HG03097 (cell line): ENCODE measurements at regions not wholly inside any gene's neighbourhood (a gene's known extent, or its start where the extent isn't known, plus 50 kb on each side); places are given as distances from the start of the nearest gene placed in this dataset.
"Not testable (repeated sequence)": the region's sequence is repeated elsewhere in the genome, so short reads cannot be mapped to it uniquely, and the experiment has no call there.

Experiments
- ATAC-seq: cut with Tn5 transposase; IDR thresholded peaks from one replicate; pipeline ENCODE4 v1.9.1; 2021; ENCODE audit not compliant: unreplicated experiment, low FRiP score

DNA sequence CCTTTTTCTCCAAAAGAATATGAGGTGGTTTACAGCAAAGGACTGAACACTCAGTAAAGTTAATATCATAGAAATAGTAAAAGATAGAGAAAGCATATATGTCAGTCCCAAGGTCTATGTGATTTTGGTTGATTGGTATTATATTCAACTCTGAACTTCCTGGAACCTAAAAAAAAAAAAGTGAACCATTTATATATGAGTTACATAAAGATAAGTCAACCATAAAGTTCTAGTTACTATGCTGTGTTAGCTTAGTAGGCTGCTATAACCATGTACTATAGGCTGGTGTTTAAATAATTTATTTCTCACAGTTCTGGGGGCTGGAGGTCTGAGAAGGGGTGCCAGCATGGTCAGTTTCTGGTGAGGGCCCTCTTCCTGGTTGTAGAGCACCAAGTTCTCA lies 475.6 kb downstream of the KLF12 start:
- no peak for ATAC-seq

DNA sequence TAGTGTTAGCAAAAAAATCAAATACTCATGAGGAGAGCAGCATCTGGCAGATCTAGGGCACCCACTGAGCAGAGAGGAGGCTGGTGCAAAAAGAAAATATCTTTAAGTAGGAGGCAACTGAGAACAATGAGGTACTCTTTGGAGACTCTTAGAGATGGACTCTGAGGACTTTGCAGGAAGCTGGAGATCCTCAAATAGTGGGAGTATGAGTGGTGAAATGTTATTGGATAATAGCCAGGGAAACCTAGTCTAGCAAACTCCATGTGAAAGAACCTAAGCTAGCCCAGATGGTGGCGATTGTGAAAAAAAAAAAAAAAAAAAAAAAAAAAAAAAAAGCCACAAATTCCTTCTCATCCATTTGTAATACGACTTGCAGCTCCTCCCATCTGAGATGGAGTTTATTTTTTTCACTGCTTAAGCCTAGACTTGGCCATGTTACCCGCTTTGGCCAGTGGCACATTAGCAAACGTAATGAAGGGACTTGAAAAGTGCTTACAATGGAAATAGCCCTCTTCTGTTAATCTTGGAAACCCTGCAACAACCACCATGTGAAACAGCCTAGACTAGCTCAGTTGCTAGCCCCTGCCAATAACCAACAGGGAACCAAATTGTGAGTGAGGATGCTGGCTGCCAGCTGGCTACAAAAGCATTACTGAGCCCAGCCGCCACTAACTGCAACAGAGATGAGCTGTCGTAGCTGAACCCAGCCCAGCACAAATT lies 476.2 kb downstream of the KLF12 start:
- no peak for ATAC-seq

DNA sequence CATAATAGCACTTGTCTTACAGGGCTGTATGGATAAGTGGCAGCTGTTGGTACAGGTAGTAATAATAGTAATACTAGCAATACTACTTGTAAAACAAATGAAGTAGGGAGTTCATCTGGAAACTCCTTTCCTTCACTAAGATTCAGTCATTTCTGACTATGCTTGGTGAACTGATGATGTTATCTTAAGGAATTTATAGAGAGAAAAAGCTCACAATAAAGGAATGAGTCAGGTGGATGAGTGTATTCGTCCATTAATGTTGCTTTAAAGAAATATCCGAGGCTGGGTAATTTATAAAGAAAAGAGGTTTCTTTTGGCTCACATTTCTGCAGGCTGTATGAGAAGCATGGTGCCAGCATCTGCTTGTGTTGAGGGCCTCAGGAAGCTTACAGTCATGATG lies 477.3 kb downstream of the KLF12 start:
- ATAC-seq = no peak

DNA sequence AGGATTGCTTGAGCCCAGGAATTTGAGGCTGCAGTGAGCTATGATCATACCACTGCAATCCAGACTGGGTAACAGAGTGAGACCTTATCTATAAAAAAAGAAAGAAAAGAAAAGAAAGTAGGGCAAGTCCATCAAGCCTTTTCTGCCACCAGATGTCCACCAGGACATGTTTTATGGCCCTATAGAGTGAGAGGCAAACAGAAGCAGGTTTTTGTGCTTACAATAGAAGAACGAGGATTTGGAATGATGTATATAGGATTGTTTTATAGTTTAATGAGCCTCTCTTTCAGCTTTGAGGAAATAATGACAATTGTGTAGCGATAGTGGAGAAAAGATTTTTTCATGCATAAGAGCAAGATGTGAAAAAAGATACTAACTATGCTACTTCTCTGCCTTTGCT lies 480.5 kb downstream of the KLF12 start:
- no peak for ATAC-seq

DNA sequence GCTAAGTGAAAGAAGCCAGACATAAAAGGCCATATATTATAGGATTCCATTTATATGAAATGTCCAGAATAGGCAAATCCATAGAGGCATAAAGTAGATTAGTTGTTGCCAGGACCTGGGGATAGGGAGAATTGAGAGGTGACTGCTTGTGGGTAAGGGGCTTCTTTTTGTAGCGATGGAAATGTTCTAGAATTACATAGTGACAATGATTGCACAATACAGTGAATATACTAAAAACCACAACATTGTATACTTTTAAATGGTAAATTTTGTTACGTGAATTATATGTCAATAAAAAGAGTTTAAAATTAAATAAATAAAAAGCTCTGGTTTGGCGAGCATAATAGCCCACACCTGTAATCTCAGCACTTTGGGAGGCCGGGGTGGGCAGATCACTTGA lies 486.8 kb downstream of the KLF12 start:
- no peak for ATAC-seq

DNA sequence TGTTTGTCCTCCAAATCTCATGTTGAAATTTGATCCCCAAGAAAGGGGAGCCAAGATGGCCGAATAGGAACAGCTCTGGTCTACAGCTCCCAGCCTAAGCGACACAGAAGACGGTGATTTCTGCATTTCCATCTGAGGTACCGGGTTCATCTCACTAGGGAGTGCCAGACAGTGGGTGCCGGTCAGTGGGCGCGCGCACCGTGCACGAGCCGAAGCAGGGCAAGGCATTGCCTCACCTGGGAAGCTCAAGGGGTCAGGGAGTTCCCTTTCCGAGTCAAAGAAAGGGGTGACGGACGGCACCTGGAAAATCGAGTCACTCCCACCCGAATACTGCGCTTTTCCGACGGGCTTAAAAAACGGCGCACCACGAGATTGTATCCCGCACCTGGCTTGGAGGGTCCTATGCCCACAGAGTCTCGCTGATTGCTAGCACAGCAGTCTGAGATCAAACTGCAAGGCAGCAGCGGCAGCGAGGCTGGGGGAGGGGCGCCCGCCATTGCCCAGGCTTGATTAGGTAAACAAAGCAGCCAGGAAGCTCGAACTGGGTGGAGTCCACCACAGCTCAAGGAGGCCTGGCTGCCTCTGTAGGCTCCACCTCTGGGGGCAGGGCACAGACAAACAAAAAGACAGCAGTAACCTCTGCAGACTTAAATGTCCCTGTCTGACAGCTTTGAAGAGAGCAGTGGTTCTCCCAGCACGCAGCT lies 493.6 kb downstream of the KLF12 start:
- not testable (repeated sequence) for ATAC-seq

DNA sequence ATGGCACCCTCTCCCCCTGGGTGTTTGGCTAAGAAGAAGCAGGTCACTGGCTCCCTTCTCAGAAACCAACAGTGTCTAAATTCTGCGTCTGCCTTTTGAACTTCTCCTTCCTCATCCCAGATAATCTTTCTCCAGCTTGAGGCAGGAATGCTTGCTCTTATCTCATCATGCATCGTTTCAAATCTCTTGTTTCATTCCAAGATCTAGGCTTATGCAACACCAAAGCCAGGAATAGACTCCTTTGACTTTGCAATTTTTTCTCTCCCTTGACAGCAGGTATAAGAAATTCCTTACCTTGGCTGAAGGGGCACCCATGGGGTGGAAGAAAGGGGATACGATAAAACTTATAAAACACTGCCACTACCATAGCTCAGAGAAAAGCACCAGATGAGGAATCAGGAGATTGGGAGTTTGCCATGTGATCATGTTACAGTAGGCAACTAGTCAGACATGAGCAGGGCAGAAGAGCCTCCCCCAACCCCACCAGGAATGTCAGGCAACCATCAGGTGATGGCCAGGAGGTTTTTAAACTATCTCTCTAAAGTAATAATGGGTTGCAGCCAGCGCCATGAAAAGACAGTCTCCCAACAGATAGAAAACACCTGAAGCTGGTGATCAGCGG lies 498.9 kb downstream of the KLF12 start:
- ATAC-seq = no peak

DNA sequence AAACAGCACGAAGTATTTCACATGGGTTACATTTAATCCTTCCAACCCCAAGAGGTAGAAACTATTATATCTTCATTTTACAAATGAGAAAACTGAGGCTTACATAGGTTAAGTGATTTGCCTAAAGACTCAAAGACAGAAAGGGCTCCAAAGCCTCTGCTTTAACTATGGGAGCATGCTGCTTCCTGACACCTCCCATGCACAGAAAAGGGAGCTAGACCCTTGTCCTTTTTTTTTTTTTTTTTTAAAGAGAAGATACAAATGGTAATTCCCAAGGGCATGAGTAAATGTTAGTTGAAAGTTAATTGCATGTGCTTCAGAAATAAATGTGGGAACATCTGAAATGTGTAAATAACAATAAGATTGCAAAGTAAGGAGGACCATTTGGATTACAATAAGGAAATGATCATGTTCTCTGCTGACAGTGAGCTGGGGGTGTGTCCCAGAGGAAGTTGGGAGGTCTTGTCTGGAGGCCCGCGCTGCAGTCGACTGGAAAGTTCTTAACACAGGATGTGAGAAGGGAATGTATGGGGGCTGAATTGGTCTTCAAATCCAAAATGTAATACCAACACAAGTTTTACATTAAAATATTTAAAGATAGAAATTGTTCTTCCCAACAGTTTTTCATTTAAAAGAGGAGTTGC lies 500.3 kb downstream of the KLF12 start:
- no peak for ATAC-seq

DNA sequence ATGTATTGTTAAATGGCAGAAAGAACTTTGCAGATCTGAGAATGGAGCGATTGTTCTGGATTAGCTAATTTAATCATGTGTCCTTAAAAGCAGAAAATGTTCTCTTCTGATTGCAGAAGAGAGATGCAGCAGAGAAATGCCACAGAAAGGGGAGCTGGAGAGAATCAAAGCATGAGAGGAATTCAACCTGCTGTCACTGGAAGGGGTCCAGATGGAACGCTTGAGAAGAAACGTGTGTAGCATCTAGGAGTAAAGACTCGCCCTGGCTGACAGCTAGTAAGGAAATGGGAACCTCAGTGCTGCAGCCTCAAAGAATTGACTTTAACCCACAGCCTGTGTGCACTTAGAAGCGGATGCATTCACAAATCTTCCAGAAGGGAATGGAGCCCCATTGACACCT lies 502.8 kb downstream of the KLF12 start:
- ATAC-seq = no peak

DNA sequence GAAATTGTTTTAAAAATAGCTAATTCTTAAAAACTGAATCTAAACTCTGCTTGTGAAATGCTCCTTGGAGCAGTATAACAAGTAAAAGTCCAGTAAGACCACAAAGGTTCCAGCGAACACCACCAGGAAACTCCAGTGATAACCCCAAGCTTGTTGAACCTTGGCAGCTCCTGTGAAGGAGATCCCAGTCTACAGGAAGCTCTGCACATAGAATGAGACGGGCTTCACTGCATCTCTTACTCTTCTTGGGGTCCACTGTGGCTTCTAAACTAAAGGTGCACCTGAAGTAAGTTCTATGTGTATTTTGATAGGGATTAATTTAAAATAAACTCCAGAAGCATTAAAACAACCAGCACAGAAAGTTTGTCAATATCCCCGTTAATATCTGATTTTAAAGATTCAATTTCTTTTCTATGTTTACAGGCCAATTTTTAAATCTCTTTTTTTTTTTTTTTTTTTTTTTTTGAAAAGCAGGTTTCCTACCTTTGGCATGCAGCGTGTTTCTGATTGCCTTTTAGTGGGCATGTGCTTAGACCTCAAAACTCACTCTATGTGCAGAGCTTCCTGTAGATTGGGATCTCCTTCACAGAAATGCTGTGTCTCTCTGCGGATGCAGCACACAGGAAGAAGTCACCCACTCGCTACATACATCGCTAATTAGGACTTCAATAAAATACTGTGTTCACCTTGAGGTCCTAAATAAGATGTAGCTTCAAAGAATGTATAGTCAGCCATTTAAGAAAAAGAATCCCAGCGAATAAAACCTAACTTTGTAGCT lies 508.5 kb downstream of the KLF12 start:
- ATAC-seq = no peak

DNA sequence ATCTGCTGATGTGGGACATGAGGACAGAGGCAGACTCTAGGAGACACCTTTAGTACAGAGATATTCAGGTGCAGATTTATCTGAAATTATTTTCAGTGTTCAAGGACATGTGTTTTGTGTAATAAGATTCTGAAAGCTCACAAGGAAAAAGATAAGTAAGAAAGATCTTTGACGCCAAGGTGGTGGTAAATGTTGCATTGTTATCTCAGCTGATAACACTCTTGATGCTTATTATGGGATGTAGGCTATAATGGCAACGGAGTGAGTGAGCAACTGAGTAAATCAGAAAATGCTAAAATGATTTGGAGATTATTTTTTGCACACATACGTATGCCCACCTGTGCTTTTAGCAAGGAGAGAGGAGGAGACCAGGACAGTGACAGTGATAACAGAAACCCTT lies 510.9 kb downstream of the KLF12 start:
- ATAC-seq = no peak

DNA sequence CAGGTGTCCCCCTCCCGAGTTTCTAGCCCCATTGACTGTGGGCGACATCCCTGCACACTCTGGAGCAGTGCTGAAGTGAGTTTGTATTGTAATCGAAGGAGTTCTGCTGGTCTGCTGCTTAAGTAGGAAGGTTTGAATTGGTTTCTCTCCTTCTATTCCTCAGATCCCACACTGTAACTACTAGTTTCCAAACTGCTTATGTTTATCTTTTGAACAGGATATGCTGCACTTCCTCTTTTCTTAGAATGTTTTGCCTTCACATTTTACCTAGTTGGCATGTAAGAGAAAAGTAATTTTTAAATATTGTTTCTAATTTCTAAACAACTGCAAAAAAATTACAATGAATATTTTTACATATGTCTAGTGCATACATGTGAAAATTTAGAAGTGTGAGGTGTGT lies 511.8 kb downstream of the KLF12 start:
- no peak for ATAC-seq

DNA sequence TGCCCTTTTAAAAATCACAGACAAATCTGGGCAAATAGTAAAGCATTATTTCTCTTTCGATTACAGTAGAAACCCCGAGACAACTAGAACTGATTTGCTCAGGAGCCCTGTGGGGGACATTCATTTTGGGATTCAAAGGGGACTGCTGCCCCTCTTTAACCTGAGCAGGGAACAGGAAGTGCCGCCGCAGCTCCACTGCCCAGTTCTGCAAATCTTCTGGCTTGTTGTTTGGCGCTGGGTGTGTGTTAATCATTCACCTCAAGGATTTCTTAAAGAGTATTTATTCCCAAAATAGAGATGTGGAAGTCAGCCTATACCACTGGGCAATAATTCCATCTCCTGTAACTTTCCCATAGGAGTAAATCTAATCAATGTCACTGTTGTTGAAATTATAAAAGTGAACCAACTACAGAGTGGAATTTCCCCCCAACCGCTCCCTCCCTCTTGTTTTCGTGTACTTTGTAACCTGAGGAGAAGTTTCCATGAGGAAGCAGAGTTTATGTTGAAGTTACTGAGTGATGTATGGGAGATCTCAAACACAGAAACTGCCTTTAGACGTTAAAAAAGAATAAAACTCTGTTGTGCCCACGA lies 515.8 kb downstream of the KLF12 start:
- no peak for ATAC-seq

DNA sequence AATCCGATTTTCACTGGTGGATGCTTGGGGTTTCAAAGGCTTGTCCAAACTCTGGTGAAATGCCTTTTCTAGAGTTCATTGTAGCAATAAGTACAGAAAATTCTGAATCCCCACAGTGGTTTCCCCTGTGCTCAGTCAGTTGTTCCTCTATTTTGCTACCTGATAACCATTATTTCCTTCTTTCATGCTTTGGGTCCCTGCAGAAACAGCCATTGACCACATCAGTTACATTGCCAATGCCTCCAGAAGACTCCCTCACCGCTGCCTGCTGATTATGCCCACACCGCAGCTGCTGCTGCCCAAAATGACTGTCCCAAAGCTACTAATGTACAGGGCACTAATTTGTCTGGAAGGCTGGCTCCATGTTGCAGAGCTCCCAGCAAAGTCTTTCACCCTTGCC lies 517.3 kb downstream of the KLF12 start:
- ATAC-seq = no peak

DNA sequence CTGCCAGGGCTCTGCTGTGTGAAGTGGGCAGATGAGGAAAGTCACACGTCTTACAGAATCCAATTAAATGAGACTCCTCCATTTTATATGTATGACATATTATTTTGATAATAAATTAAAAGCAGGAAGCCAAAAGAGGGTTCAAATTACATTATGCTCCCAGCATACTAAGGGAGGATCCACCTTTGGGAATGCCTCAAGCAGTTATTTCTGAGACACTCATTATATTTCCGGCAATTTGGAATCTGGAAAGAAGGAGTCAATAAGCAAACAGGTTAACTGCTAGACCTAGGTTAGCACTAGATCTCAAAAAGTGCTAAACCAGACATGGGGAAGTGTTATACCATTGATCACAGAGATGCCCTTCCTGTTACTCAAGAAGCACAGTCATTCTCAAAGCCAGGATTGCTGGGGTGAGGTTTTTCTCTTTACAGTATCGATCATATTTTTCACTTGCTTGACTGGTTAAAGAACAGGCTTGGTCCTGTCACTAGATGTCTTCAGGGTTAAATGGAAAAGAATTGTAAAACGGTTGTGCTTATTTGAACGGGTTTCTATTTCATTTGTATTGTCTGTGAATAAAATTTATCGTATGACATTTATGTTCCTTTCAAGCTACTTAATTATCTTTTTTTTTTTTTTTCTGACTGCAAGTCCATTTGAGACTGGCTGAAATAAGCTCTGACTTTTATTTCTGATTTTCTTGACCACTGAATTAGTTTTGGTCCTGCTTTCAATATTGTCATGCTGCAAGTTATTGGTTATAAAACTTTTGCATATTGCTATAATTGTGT lies 523.2 kb downstream of the KLF12 start:
- ATAC-seq = no peak

DNA sequence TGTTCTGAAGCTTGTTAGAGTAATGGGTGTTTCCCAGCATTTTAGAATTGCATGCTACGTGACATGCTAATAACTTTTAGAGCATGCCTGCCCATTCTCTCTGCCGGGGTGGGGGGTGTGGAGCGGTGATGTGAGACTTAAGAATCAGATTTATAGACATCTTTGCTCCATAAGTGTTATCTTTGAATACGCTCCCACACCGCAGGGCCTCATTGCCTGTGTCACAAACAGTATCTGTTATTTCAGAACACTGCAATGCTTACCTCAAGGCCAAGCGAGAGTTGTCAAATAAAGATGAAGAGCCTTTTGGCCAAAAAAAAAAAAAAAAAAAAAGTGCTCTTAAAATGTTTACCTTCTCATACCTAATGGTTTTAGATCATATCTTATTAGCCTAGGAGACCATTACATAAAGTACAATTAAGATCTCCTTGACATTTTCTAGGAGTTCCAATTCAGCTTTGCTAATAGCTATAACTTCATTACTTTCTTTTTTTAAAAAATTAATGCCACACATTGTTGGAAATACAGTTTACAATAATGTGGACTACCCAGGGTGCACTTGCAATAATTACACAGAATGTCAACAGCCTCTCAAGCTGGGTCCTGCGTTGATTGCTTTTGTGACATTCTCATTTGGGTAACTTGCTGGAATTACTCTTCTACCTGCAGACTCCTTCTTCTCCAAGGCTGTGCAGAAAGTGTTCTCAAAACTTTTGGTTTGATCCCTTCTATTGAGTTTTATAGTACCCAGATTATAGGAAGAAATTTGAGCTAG lies 525.3 kb downstream of the KLF12 start:
- ATAC-seq = no peak

DNA sequence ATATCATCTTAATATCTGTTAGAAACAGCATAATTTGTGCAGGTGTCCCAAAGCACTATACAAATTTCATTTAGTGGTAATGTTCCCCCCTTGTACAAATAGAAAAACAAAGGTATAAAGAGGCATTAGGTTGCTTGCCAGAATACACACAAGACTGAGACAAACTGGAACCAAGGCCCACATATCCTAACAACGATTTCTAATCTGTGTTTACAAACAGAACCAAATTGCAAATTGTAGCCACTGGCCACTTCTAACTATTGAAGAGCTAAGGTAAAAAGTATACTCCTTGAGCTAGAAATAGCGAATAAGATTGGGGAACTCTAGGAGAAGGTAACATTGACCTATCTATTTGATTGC lies 526.1 kb downstream of the KLF12 start:
- no peak for ATAC-seq

DNA sequence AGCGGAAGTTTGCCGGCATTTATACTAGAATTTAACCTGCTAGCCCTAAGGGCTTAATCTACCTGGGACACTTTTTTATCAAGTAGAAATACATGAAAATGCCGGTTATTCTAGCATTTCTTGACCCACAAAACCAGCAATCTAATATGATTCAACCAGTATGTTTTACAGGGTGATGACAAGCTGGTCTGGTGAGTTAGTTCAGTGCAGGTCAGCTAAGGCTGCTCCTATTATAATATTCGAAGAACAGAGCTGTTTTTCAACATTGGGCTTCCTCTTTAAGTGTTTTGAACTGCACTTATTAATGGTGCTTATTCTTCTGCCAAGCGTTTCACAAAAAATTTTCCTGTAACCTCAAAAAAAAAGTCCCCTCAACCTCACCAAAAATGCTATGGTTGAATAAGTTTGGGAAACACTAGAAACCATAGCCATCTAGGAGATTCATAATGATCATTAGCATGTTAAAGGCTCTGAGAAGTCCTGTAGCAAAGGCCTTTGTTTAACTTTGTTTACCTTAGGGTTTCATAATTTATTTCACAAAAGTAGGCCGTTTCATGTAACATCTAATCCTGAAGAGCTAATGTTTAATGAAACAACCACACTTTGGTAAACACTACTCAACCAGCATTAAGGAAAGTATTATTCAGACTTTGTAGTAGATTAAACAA lies 526.6 kb downstream of the KLF12 start:
- no peak for ATAC-seq
